ENCODE measurements at regions not wholly inside any gene's neighbourhood (a gene's known extent, or its start where the extent isn't known, plus 50 kb on each side); places are given as distances from the start of the nearest gene placed in this dataset.

- no peak for TF ChIP-seq ZNF512 (CRISPR knock-in tag; IDR thresholded peaks at IDR 0.05; ENCODE audit: borderline replicate concordance)
- TF ChIP-seq CTCF (IDR thresholded peaks at IDR 0.05) = no peak
- no peak for TF ChIP-seq ZNF138 (CRISPR knock-in tag; conservative IDR thresholded peaks at IDR 0.05)
- TF ChIP-seq ETV6 (CRISPR knock-in tag; IDR thresholded peaks at IDR 0.05) = no peak
- TF ChIP-seq JUN (CRISPR knock-in tag; IDR thresholded peaks at IDR 0.05) = no peak
- no peak for TF ChIP-seq USF2 (CRISPR knock-in tag; IDR thresholded peaks at IDR 0.05)
- no peak for TF ChIP-seq IRF2 (CRISPR knock-in tag; IDR thresholded peaks at IDR 0.05; ENCODE audit: borderline replicate concordance, low read depth)
- TF ChIP-seq CREB1 (CRISPR knock-in tag; IDR thresholded peaks at IDR 0.05) = no peak
- TF ChIP-seq NR1H2 (CRISPR knock-in tag; IDR thresholded peaks at IDR 0.05) = no peak
Observed at GRCh38 chr10:120371856-120372255, 85.2 kb upstream of the PLPP4 start.
